MM.1S (cell line): ENCODE measurements at regions not wholly inside any gene's neighbourhood (a gene's known extent, or its start where the extent isn't known, plus 50 kb on each side); places are given as distances from the start of the nearest gene placed in this dataset.

Experiments
- DNase-seq: peaks from one replicate; pipeline ENCODE4 v3.0.0-alpha.2; 2015
- H2AFZ ChIP-seq: fragments of 300-600 bp; sonication (generic); 2 replicates; pipeline ENCODE4 v1.6.0; 2016; ENCODE audit warnings: antibody characterized with exemption, low read length
- H3F3A ChIP-seq: fragments of 300-600 bp; sonication (generic); 2 replicates; pipeline ENCODE4 v1.6.1; 2016; ENCODE audit warnings: mild to moderate bottlenecking, antibody characterized with exemption, low read length, moderate library complexity, mixed read lengths; ENCODE audit not compliant: insufficient read depth
- H3K27ac ChIP-seq: fragments of 300-600 bp; sonication (generic); 2 replicates; pipeline ENCODE4 v1.5.1; 2016; ENCODE audit warnings: mild to moderate bottlenecking, low read length
- H3K27me3 ChIP-seq: fragments of 300-600 bp; sonication (generic); replicated peaks from 2 replicates; pipeline ENCODE4 v1.6.0; 2016; ENCODE audit warnings: low read length; ENCODE audit not compliant: insufficient read depth
- H3K36me3 ChIP-seq: fragments of 300-600 bp; sonication (generic); replicated peaks from 2 replicates; pipeline ENCODE4 v1.6.1; 2016; ENCODE audit warnings: mild to moderate bottlenecking, low read length, mixed read lengths; ENCODE audit not compliant: insufficient read depth
- H3K4me1 ChIP-seq: fragments of 300-600 bp; sonication (generic); 2 replicates; pipeline ENCODE4 v1.6.1; 2016; ENCODE audit warnings: low read length, mixed read lengths
- H3K4me2 ChIP-seq: fragments of 300-600 bp; sonication (generic); 2 replicates; pipeline ENCODE4 v1.6.0; 2016; ENCODE audit warnings: low read depth, low read length
- H3K4me3 ChIP-seq: fragments of 300-600 bp; sonication (generic); 2 replicates; pipeline ENCODE4 v1.5.1; 2016; ENCODE audit warnings: low read length, mixed read lengths
- H3K79me2 ChIP-seq: fragments of 300-600 bp; sonication (generic); 2 replicates; pipeline ENCODE4 v1.6.1; 2016; ENCODE audit warnings: mixed run types, low read length, mixed read lengths
- H3K9ac ChIP-seq: fragments of 300-600 bp; sonication (generic); 2 replicates; pipeline ENCODE4 v1.6.1; 2016; ENCODE audit warnings: low read length, mixed read lengths
- H3K9me2 ChIP-seq: fragments of 300-600 bp; sonication (generic); replicated peaks from 2 replicates; pipeline ENCODE4 v1.6.1; 2016; ENCODE audit warnings: mild to moderate bottlenecking, low read length, mixed read lengths; ENCODE audit not compliant: insufficient read depth
- H3K9me3 ChIP-seq: fragments of 300-600 bp; sonication (generic); replicated peaks from 2 replicates; pipeline ENCODE4 v1.6.1; 2016; ENCODE audit warnings: mild to moderate bottlenecking, low read length, mixed read lengths; ENCODE audit not compliant: insufficient read depth
- H4K20me1 ChIP-seq: fragments of 300-600 bp; sonication (generic); 2 replicates; pipeline ENCODE4 v1.6.1; 2016; ENCODE audit warnings: mild to moderate bottlenecking, low read length, moderate library complexity, mixed read lengths; ENCODE audit not compliant: insufficient read depth
- EZH2 ChIP-seq: fragments of 300-600 bp; sonication (generic); optimal IDR thresholded peaks from 2 replicates; pipeline ENCODE3; 2017; ENCODE audit warnings: low read depth, mild to moderate bottlenecking, antibody characterized with exemption, low read length, mixed read lengths
- EZH2phosphoT487 ChIP-seq: fragments of 300-600 bp; sonication (generic); IDR thresholded peaks from 2 replicates; pipeline ENCODE4 v1.6.1; 2018; ENCODE audit warnings: antibody characterized with exemption, low read length
- TF ChIP-seq, protein P1 (sequence below): fragments of 300-600 bp; sonication (generic); IDR thresholded peaks from 2 replicates; pipeline ENCODE4 v1.5.1; 2016; ENCODE audit warnings: antibody characterized with exemption, low read length, mixed read lengths

DNA sequence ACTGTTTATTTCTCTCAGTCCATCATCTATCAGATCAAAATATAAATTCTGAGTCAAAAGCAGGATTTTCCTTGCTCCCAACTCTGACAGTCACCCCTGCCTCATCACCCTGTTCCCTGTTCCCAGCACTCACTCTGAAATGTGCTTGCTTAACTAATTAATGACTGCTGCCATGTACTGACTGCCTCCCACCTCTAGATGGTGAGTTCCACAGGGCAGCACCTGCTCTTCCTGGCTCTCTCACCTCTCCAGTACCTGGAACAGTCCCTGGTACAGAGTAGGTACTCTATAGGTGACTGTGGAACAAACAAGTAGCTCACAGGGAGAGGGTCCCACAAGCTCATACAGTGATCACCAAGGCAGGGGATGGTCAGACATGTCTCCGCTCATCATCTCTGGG lies 114.3 kb upstream of the C16orf82 start:
- no peaks in the 10 kb centered on the region for H3K9me2 ChIP-seq
- H3K4me3 ChIP-seq: no peak overlapping the region
- H3K27ac ChIP-seq: no peak overlapping the region
- no peak overlapping the region for H3K9ac ChIP-seq
- H2AFZ ChIP-seq: no peak overlapping the region
- H3K4me1 ChIP-seq: no peaks in the 10 kb centered on the region
- no peaks in the 10 kb centered on the region for H3F3A ChIP-seq
- H3K9me3 ChIP-seq: no peaks in the 10 kb centered on the region
- H3K79me2 ChIP-seq: no peaks in the 10 kb centered on the region
- no peak for DNase-seq
- H3K36me3 ChIP-seq: no peaks in the 10 kb centered on the region
- no peaks in the 10 kb centered on the region for H4K20me1 ChIP-seq
- no peaks in the 10 kb centered on the region for H3K27me3 ChIP-seq
- H3K4me2 ChIP-seq: no peak overlapping the region
- TF ChIP-seq EZH2 (no peak), EZH2phosphoT487 (no peak)
- TF ChIP-seq, protein P1, sequence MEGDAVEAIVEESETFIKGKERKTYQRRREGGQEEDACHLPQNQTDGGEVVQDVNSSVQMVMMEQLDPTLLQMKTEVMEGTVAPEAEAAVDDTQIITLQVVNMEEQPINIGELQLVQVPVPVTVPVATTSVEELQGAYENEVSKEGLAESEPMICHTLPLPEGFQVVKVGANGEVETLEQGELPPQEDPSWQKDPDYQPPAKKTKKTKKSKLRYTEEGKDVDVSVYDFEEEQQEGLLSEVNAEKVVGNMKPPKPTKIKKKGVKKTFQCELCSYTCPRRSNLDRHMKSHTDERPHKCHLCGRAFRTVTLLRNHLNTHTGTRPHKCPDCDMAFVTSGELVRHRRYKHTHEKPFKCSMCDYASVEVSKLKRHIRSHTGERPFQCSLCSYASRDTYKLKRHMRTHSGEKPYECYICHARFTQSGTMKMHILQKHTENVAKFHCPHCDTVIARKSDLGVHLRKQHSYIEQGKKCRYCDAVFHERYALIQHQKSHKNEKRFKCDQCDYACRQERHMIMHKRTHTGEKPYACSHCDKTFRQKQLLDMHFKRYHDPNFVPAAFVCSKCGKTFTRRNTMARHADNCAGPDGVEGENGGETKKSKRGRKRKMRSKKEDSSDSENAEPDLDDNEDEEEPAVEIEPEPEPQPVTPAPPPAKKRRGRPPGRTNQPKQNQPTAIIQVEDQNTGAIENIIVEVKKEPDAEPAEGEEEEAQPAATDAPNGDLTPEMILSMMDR: no peak

DNA sequence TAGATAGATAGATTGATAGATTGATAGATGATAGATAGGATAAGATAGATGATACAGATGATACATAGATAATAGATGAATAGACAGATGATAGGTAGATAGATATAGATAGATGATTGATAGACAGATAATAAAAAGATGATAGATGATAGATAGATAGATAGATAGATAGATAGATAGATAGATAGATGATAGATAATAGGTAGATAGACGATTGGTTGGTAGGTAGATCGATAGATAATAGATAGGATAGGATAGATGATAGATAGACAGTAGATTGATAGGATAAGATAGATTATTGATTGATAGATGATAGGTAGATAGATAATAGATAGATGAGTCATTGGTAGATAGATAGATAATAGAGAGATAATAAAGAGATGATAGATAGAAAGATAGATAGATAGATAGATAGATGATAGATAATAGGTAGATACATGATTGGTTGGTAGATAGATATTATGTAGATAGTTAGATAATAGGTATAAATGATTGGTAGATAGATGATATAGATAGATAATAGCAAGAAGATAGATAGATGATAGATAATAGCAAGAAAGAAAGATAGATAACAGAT lies 109.4 kb upstream of the C16orf82 start:
- Histone ChIP-seq H3K4me2 (no peak overlapping the region), H4K20me1 (no peaks in the 10 kb centered on the region), H3K27me3 (no peaks in the 10 kb centered on the region), H3F3A (no peaks in the 10 kb centered on the region), H3K9me3 (no peaks in the 10 kb centered on the region), H3K4me1 (no peaks in the 10 kb centered on the region), H3K27ac (no peak overlapping the region), H2AFZ (no peak overlapping the region), H3K36me3 (no peaks in the 10 kb centered on the region), H3K9ac (no peak overlapping the region), H3K4me3 (no peak overlapping the region), H3K9me2 (no peaks in the 10 kb centered on the region), H3K79me2 (no peaks in the 10 kb centered on the region)
- no peak for DNase-seq
- TF ChIP-seq EZH2: no peak
- TF ChIP-seq, protein P1: no peak
- TF ChIP-seq EZH2phosphoT487: no peak

DNA sequence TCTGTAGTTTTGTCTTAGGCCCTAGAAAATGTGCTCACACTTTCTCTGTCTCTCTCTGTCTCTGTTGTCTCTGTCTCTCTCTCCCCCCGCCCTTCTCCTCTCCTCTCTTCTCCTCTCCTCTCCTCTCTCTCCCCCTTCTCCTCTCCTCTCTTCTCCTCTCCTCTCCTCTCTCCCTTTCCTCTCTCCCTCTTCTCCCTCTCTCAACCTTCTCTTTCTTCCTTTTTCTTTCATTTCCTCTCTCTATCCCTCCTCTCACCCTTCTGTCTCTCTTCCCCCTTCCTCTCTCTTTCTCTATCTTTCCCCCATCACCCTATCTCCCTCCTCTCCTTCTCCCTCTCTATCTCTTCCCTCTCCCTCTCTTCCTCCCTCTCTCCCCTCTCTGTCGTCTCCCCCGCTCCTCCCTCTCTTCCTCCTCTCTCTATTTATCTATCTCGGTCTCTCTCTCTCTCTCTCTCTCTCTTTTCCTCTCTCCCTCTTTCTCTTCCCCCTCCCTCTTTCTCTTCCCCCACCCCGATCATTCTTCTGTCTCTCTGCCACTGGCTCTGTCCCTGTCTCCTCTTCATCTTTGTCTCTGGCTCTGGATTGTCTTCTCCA lies 107.2 kb upstream of the C16orf82 start:
- Histone ChIP-seq H3K27me3 (no peaks in the 10 kb centered on the region), H3K9me2 (no peaks in the 10 kb centered on the region), H4K20me1 (no peaks in the 10 kb centered on the region), H3K9ac (no peak overlapping the region), H3K79me2 (no peaks in the 10 kb centered on the region), H3K4me2 (no peak overlapping the region), H3K27ac (no peak overlapping the region), H2AFZ (no peak overlapping the region), H3F3A (no peaks in the 10 kb centered on the region), H3K36me3 (no peaks in the 10 kb centered on the region), H3K4me1 (no peaks in the 10 kb centered on the region), H3K4me3 (no peak overlapping the region), H3K9me3 (no peaks in the 10 kb centered on the region)
- no peak for DNase-seq
- TF ChIP-seq, protein P1: no peak
- TF ChIP-seq EZH2phosphoT487: no peak
- TF ChIP-seq EZH2: no peak
